H1 (cell line): ENCODE measurements at regions not wholly inside any gene's neighbourhood (a gene's known extent, or its start where the extent isn't known, plus 50 kb on each side); places are given as distances from the start of the nearest gene placed in this dataset.

ENCODE experiments used
- CTCF ChIA-PET: fragments of 300-600 bp; sonication (Branson Sonifier 250); formaldehyde crosslinking; loops from one replicate; lab custom pipeline; 2021; ENCODE audit not compliant: partially characterized antibody; lab: Charles Lee
- POLR2A ChIA-PET: fragments of 300-600 bp; sonication (Branson Sonifier 250); formaldehyde crosslinking; loops from one replicate; lab custom pipeline; 2021; ENCODE audit warnings: inconsistent platforms; ENCODE audit not compliant: partially characterized antibody; lab: Charles Lee
- DNase-seq, 2 experiments: peaks; one replicate each; pipeline versions ENCODE4 v3.0.0 to v3.0.0-alpha.2; 2010 to 2022; ENCODE audit warnings: low spot score in 2 of 2, low read depth in 1 of 2, mixed read lengths in 1 of 2
- FAIRE-seq: peaks from 2 replicates; lab custom pipeline; 2011; peaks lifted over from hg19 to GRCh38; lab: Jason Lieb, UNC
- H2AFZ ChIP-seq: 2 replicates; pipeline ENCODE4 v1.8.1; 2012; ENCODE audit warnings: low read length, inconsistent platforms
- H2AK5ac ChIP-seq: 2 replicates; pipeline ENCODE4 v1.6.1; 2013; ENCODE audit warnings: low read depth, low read length
- H2BK120ac ChIP-seq: replicated peaks from 2 replicates; pipeline ENCODE3; 2013; ENCODE audit warnings: low read depth, low read length, inconsistent platforms
- H2BK12ac ChIP-seq: 2 replicates; pipeline ENCODE4 v1.6.1; 2013; ENCODE audit warnings: low read depth, low read length
- H2BK15ac ChIP-seq: 2 replicates; pipeline ENCODE4 v1.6.1; 2013; ENCODE audit warnings: low read length
- H2BK20ac ChIP-seq: 2 replicates; pipeline ENCODE4 v1.6.1; 2013; ENCODE audit warnings: low read length
- H2BK5ac ChIP-seq: 2 replicates; pipeline ENCODE4 v1.6.1; 2013; ENCODE audit warnings: low read depth, low read length
- H3K14ac ChIP-seq: 2 replicates; pipeline ENCODE4 v1.6.1; 2013; ENCODE audit warnings: inconsistent platforms; ENCODE audit not compliant: insufficient read length
- H3K18ac ChIP-seq: 2 replicates; pipeline ENCODE4 v1.6.1; 2013; ENCODE audit warnings: low read length; ENCODE audit errors: extremely low read depth
- H3K23ac ChIP-seq: 2 replicates; pipeline ENCODE4 v1.6.1; 2013; ENCODE audit warnings: inconsistent platforms; ENCODE audit not compliant: insufficient read length
- H3K23me2 ChIP-seq: 2 replicates; pipeline ENCODE4 v1.6.1; 2013; ENCODE audit warnings: low read depth, low read length
- H3K27ac ChIP-seq: 2 replicates; pipeline ENCODE4 v1.6.1; 2011; ENCODE audit warnings: low read depth, low read length, inconsistent platforms
- H3K27me3 ChIP-seq, 4 experiments: replicated peaks in 1 of 4; 1 replicate in 1 of 4; 2 replicates in 3 of 4; pipeline versions ENCODE4 v1.6.1 to v1.8.1; 2011 to 2013; ENCODE audit warnings: low read length in 3 of 4, mild to moderate bottlenecking in 3 of 4, inconsistent platforms in 2 of 4, mixed read lengths in 2 of 4, moderate library complexity in 1 of 4; ENCODE audit not compliant: control insufficient read depth in 3 of 4, insufficient read depth in 3 of 4; ENCODE audit errors: extremely low read depth in 1 of 4
- H3K36me3 ChIP-seq, 4 experiments: 2 replicates each; pipeline versions ENCODE4 v1.6.1 to v1.8.1; 2011 to 2013; ENCODE audit warnings: mild to moderate bottlenecking in 4 of 4, low read length in 3 of 4, moderate library complexity in 2 of 4, control low read depth in 1 of 4, inconsistent platforms in 1 of 4; ENCODE audit not compliant: insufficient read depth in 4 of 4, control insufficient read depth in 2 of 4
- H3K4ac ChIP-seq: replicated peaks from 2 replicates; pipeline ENCODE3; 2013; ENCODE audit warnings: low read length, low read depth, mixed read lengths, inconsistent platforms; ENCODE audit not compliant: insufficient read length
- H3K4me1 ChIP-seq, 4 experiments: replicated peaks in 1 of 4; 1 replicate in 1 of 4; 2 replicates in 3 of 4; pipeline versions ENCODE4 v1.6.1 to v1.8.1; 2011 to 2013; ENCODE audit warnings: low read length in 3 of 4, inconsistent platforms in 2 of 4, mixed read lengths in 1 of 4; ENCODE audit not compliant: insufficient read depth in 4 of 4, control insufficient read depth in 3 of 4
- H3K4me2 ChIP-seq, 2 experiments: 2 replicates each; pipeline versions ENCODE4 v1.6.1 to v1.8.1; 2011 to 2013; ENCODE audit warnings: low read depth in 2 of 2, low read length in 2 of 2, control low read depth in 1 of 2, inconsistent platforms in 1 of 2, mild to moderate bottlenecking in 1 of 2; ENCODE audit not compliant: insufficient read depth in 1 of 2
- H3K4me3 ChIP-seq, 4 experiments: fragments of 200-600, 300-600 bp in 1 of 4; sonication (generic), shearing (Covaris generic), sonication (Bioruptor Twin) in 1 of 4; 2 replicates each; pipeline versions ENCODE4 v1.5.1 to v1.8.1; 2011 to 2016; ENCODE audit warnings: low read length in 4 of 4, low read depth in 3 of 4, control low read depth in 2 of 4, inconsistent platforms in 2 of 4, mild to moderate bottlenecking in 2 of 4, mixed read lengths in 1 of 4, moderate library complexity in 1 of 4; ENCODE audit not compliant: insufficient read depth in 2 of 4; ENCODE audit errors: extremely low read depth in 1 of 4
- H3K56ac ChIP-seq: replicated peaks from 2 replicates; pipeline ENCODE3; 2013; ENCODE audit warnings: low read depth, mild to moderate bottlenecking, mixed read lengths, low read length, inconsistent platforms; ENCODE audit not compliant: insufficient read length
- H3K79me1 ChIP-seq: 2 replicates; pipeline ENCODE4 v1.6.1; 2013; ENCODE audit warnings: low read depth, low read length, control low read depth
- H3K79me2 ChIP-seq, 2 experiments: 2 replicates each; pipeline versions ENCODE4 v1.6.1 to v1.8.1; 2012 to 2013; ENCODE audit warnings: low read length in 2 of 2, mild to moderate bottlenecking in 2 of 2, inconsistent platforms in 1 of 2; ENCODE audit not compliant: insufficient read depth in 2 of 2, control insufficient read depth in 1 of 2
- H3K9ac ChIP-seq, 4 experiments: replicated peaks in 1 of 4; 1 replicate in 1 of 4; 2 replicates in 3 of 4; pipeline versions ENCODE4 v1.6.1 to v1.8.1; 2011 to 2013; ENCODE audit warnings: low read depth in 3 of 4, low read length in 3 of 4, control low read depth in 2 of 4, mild to moderate bottlenecking in 2 of 4, moderate library complexity in 2 of 4, inconsistent platforms in 1 of 4; ENCODE audit errors: extremely low read depth in 1 of 4
- H3K9me3 ChIP-seq, 2 experiments: 2 replicates each; pipeline versions ENCODE4 v1.6.1 to v1.8.1; 2012 to 2013; ENCODE audit warnings: mild to moderate bottlenecking in 2 of 2, moderate library complexity in 2 of 2, control low read depth in 1 of 2, inconsistent platforms in 1 of 2, low read depth in 1 of 2, low read length in 1 of 2, mixed read lengths in 1 of 2; ENCODE audit not compliant: insufficient read depth in 2 of 2
- H4K20me1 ChIP-seq, 2 experiments: replicated peaks in 1 of 2; 2 replicates each; pipeline versions ENCODE3 to v1.8.1; 2011 to 2013; ENCODE audit warnings: inconsistent platforms in 2 of 2, low read length in 2 of 2, mild to moderate bottlenecking in 1 of 2; ENCODE audit not compliant: insufficient read depth in 2 of 2, control insufficient read depth in 1 of 2
- H4K5ac ChIP-seq: 2 replicates; pipeline ENCODE4 v1.6.1; 2013; ENCODE audit warnings: low read length, low read depth, mixed read lengths, inconsistent platforms; ENCODE audit not compliant: insufficient read length
- H4K8ac ChIP-seq: 2 replicates; pipeline ENCODE4 v1.8.0; 2013; ENCODE audit warnings: mild to moderate bottlenecking, moderate library complexity, low read length, inconsistent platforms; ENCODE audit not compliant: insufficient read depth; ENCODE audit errors: extremely low read depth
- H4K91ac ChIP-seq: replicated peaks from 2 replicates; pipeline ENCODE3; 2013; ENCODE audit warnings: low read length, mixed read lengths, inconsistent platforms; ENCODE audit not compliant: insufficient read length
- EGR1 ChIP-seq: IDR thresholded peaks from 2 replicates; pipeline ENCODE4 v1.6.1; 2011; ENCODE audit warnings: low read depth, low read length, borderline replicate concordance
- EP300 ChIP-seq, 2 experiments: IDR thresholded peaks; 1 replicate in 1 of 2; 2 replicates in 1 of 2; pipeline ENCODE4 v1.6.1; 2011 to 2012; ENCODE audit warnings: low read depth in 2 of 2, low read length in 2 of 2, mild to moderate bottlenecking in 2 of 2, borderline replicate concordance in 1 of 2, inconsistent platforms in 1 of 2, moderate library complexity in 1 of 2
- KDM1A ChIP-seq: fragments of 200-600, 300-600 bp; sonication (generic); IDR thresholded peaks from 2 replicates; pipeline ENCODE4 v1.7.1; 2016; ENCODE audit warnings: mild to moderate bottlenecking, low read length, borderline replicate concordance
- KDM4A ChIP-seq: IDR thresholded peaks from one replicate; pipeline ENCODE4 v1.7.1; 2012; ENCODE audit warnings: low read depth, mild to moderate bottlenecking, moderate library complexity, low read length, inconsistent platforms; ENCODE audit not compliant: severe bottlenecking
- NRF1 ChIP-seq: IDR thresholded peaks from 2 replicates; pipeline ENCODE4 v1.6.1; 2011; ENCODE audit warnings: mild to moderate bottlenecking, low read depth, low read length, improper control_type of control experiment
- PHF8 ChIP-seq: fragments of 200-600 bp; sonication (generic); conservative IDR thresholded peaks from 2 replicates; pipeline ENCODE4 v1.7.1; 2012; ENCODE audit warnings: low read depth, mild to moderate bottlenecking, inconsistent platforms, low read length, moderate library complexity
- RNF2 ChIP-seq: fragments of 200-900, 300-1000 bp; sonication (generic); IDR thresholded peaks from 2 replicates; pipeline ENCODE4 v1.7.1; 2016; ENCODE audit warnings: borderline replicate concordance, low read depth, mild to moderate bottlenecking, antibody characterized with exemption, low read length; ENCODE audit not compliant: poor library complexity, severe bottlenecking; ENCODE audit errors: missing control alignments
- RXRA ChIP-seq: IDR thresholded peaks from 2 replicates; pipeline ENCODE4 v1.6.1; 2011; ENCODE audit warnings: low read depth, mild to moderate bottlenecking, low read length, moderate library complexity; ENCODE audit not compliant: insufficient read depth
- SP1 ChIP-seq: IDR thresholded peaks from 2 replicates; pipeline ENCODE4 v1.6.1; 2011; ENCODE audit warnings: low read depth, low read length
- YY1 ChIP-seq: IDR thresholded peaks from 2 replicates; pipeline ENCODE4 v1.6.1; 2011; ENCODE audit warnings: low read depth, mild to moderate bottlenecking, low read length
- WGBS, 2 experiments: shearing (Covaris generic) in 1 of 2; methylation state at CpG; one replicate each; pipeline versions ENCODE4 v1.1.6 to v1.1.7; 2013 to 2015; ENCODE audit warnings: low lambda C conversion rate in 2 of 2, mixed read lengths in 2 of 2, inconsistent platforms in 1 of 2, low coverage in 1 of 2, missing lambda C conversion rate in 1 of 2; ENCODE audit not compliant: insufficient replicate concordance in 2 of 2, insufficient coverage in 1 of 2, insufficient read length in 1 of 2; ENCODE audit errors: extremely low coverage in 1 of 2, missing lambda C conversion rate in 1 of 2; 5-methylcytosine and 5-hydroxymethylcytosine counted together
- TF ChIP-seq, protein P1 (sequence below), 3 experiments: IDR thresholded peaks; 1 replicate in 2 of 3; 2 replicates in 1 of 3; pipeline versions ENCODE4 v1.5.1 to v1.6.1; 2011; ENCODE audit warnings: low read length in 3 of 3, mild to moderate bottlenecking in 3 of 3, inconsistent platforms in 2 of 3, low read depth in 1 of 3, moderate library complexity in 1 of 3; ENCODE audit not compliant: insufficient read depth in 1 of 3; ENCODE audit errors: control extremely low read depth in 1 of 3

DNA sequence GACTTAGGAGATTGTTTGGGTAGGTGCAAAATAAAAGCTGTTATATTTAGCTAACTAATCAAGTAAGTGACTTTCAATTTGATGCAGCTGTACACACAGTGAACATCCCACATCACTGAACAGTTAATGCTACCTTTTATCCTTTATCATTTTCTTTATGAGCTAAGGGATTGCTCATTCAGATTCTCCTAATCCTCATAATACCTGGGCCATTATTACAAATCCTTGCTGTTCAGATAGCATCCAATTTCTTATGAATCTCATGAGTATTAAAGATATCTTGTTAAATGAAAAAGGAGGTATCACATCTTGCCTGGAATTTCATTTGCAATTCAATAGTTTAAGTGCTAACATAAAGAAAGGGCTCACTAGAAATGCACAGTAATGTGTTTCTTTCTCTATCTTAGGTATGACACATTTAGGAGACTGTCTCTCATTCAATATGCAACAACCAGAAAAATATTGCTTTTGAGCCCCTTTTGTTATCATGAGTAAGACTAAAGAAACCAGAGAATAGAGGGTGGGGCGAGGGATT is 918.5 kb downstream of the CBLN2 start:
- no peaks in the 10 kb centered on the region for H3K36me3 ChIP-seq
- WGBS, 2 experiments, result 67% methylated on average over 1 of the region's 1 CpG; no CpG with 5 or more reads in 1 of the 2 experiments
- H3K4me1 ChIP-seq, result no peaks in the 10 kb centered on the region; a peak in 1 of 7 replicates
- H3K79me1 ChIP-seq, result no peaks in the 10 kb centered on the region
- no peak overlapping the region for H2BK15ac ChIP-seq
- H4K5ac ChIP-seq, result no peak overlapping the region
- H3K18ac ChIP-seq, result no peak overlapping the region
- no peak overlapping the region for H3K4ac ChIP-seq
- no peak overlapping the region for H3K4me3 ChIP-seq
- no peaks in the 10 kb centered on the region for H3K27me3 ChIP-seq
- no peak for FAIRE-seq
- no peak overlapping the region for H3K56ac ChIP-seq
- H2AFZ ChIP-seq, result no peak overlapping the region
- ChIA-PET CTCF (no interaction called here), POLR2A (no interaction called here)
- no peak overlapping the region for H4K8ac ChIP-seq
- no peaks in the 10 kb centered on the region for H4K20me1 ChIP-seq
- H2BK120ac ChIP-seq, result no peak overlapping the region
- no peak overlapping the region for H4K91ac ChIP-seq
- H3K23ac ChIP-seq, result no peak overlapping the region
- no peak overlapping the region for H2BK20ac ChIP-seq
- H3K4me2 ChIP-seq, result no peak overlapping the region
- DNase-seq, result no peak
- H2BK12ac ChIP-seq, result no peak overlapping the region
- H3K23me2 ChIP-seq, result no peaks in the 10 kb centered on the region
- H3K9me3 ChIP-seq, result peaks cover 46 to 70% of the 10 kb centered on the region in 2 experiments
- H3K27ac ChIP-seq, result no peak overlapping the region
- H3K79me2 ChIP-seq, result no peaks in the 10 kb centered on the region
- no peak overlapping the region for H2AK5ac ChIP-seq
- H2BK5ac ChIP-seq, result no peak overlapping the region
- no peak overlapping the region for H3K9ac ChIP-seq
- no peak overlapping the region for H3K14ac ChIP-seq
- TF ChIP-seq RNF2, result no peak
- no peak for TF ChIP-seq YY1
- TF ChIP-seq EP300 (IDR thresholded peaks at IDR 0.05; ENCODE audit: borderline replicate concordance in 1 of 2, low read depth in 2 of 2, low read length in 2 of 2), result no peak
- TF ChIP-seq, protein P1, sequence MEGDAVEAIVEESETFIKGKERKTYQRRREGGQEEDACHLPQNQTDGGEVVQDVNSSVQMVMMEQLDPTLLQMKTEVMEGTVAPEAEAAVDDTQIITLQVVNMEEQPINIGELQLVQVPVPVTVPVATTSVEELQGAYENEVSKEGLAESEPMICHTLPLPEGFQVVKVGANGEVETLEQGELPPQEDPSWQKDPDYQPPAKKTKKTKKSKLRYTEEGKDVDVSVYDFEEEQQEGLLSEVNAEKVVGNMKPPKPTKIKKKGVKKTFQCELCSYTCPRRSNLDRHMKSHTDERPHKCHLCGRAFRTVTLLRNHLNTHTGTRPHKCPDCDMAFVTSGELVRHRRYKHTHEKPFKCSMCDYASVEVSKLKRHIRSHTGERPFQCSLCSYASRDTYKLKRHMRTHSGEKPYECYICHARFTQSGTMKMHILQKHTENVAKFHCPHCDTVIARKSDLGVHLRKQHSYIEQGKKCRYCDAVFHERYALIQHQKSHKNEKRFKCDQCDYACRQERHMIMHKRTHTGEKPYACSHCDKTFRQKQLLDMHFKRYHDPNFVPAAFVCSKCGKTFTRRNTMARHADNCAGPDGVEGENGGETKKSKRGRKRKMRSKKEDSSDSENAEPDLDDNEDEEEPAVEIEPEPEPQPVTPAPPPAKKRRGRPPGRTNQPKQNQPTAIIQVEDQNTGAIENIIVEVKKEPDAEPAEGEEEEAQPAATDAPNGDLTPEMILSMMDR (IDR thresholded peaks at IDR 0.05; ENCODE audit: control extremely low read depth in 1 of 3, insufficient read depth in 1 of 3, low read depth in 1 of 3, low read length in 3 of 3), result no peak
- TF ChIP-seq KDM4A, result no peak
- no peak for TF ChIP-seq SP1
- TF ChIP-seq PHF8, result no peak
- TF ChIP-seq RXRA, result no peak
- no peak for TF ChIP-seq EGR1
- no peak for TF ChIP-seq NRF1
- no peak for TF ChIP-seq KDM1A
